Calu3 (cell line): ENCODE measurements at regions not wholly inside any gene's neighbourhood (a gene's known extent, or its start where the extent isn't known, plus 50 kb on each side); places are given as distances from the start of the nearest gene placed in this dataset.
"Not testable (repeated sequence)": the region's sequence is repeated elsewhere in the genome, so short reads cannot be mapped to it uniquely, and the experiment has no call there.

Experiments used
- BruUV-seq: library from RNA; stranded (reverse); fragments of 400-500 nt; replicated peaks from 2 replicates; lab custom pipeline; 2021; lab: Mats Ljungman, UMichigan
- CTCF ChIA-PET: fragments of 300-600 bp; sonication (Branson Sonifier 250); formaldehyde crosslinking; loops from one replicate; lab custom pipeline; 2022; ENCODE audit warnings: antibody characterized with exemption; lab: Charles Lee
- DNase-seq: peaks from one replicate; pipeline ENCODE4 v3.0.0; 2022
- H3K27ac Mint-ChIP-seq: one replicate; pipeline ENCODE4 v1.8.0; 2022; ENCODE audit warnings: mixed read lengths; ENCODE audit not compliant: unreplicated experiment
- H3K27me3 Mint-ChIP-seq: one replicate; pipeline ENCODE4 v1.8.0; 2022; ENCODE audit warnings: mixed read lengths; ENCODE audit not compliant: unreplicated experiment
- H3K36me3 Mint-ChIP-seq: one replicate; pipeline ENCODE4 v1.8.0; 2022; ENCODE audit warnings: mild to moderate bottlenecking, moderate library complexity, mixed read lengths; ENCODE audit not compliant: insufficient read depth, unreplicated experiment
- H3K4me1 Mint-ChIP-seq: one replicate; pipeline ENCODE4 v1.8.0; 2022; ENCODE audit warnings: mild to moderate bottlenecking, low read depth, mixed read lengths; ENCODE audit not compliant: unreplicated experiment
- H3K4me3 Mint-ChIP-seq: one replicate; pipeline ENCODE4 v1.8.0; 2022; ENCODE audit warnings: mild to moderate bottlenecking, low read depth, moderate library complexity, mixed read lengths; ENCODE audit not compliant: unreplicated experiment
- H3K9me3 Mint-ChIP-seq: one replicate; pipeline ENCODE4 v1.8.0; 2022; ENCODE audit warnings: low read depth, mixed read lengths; ENCODE audit not compliant: unreplicated experiment
- intact Hi-C: fragments of 100-400 bp; cut with micrococcal nuclease; formaldehyde crosslinking; loops from one replicate; pipeline ENCODE4 v1.10.0; 2022; ENCODE audit not compliant: unreplicated experiment
- TF ChIP-seq, protein P1 (sequence below): fragments of 200-600 bp; IDR thresholded peaks from one replicate; pipeline ENCODE4 v1.8.0; 2022; ENCODE audit warnings: antibody characterized with exemption; ENCODE audit not compliant: unreplicated experiment

DNA sequence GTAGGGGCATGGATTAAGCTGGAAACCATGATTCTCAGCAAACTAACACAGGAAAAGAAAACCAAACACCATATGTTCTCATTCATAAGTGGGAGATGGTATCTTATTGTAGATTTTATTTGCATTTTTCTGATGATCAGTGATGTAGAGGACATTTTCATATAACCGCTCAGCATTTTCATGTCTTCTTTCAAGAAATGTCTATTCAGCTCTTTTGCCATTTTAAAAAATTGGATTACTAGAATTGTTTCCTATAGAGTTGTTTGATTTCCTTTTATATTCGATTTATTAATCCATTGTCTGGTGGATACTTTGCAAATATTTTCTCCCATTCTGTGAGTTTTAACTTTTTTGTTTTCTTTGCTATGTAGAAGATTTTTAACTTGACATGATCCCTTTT lies 682.2 kb upstream of the BCHE start:
- H3K36me3 Mint-ChIP-seq: no peaks in the 10 kb centered on the region
- H3K4me3 Mint-ChIP-seq: no peak overlapping the region
- H3K27ac Mint-ChIP-seq: no peak overlapping the region
- TF ChIP-seq, protein P1, sequence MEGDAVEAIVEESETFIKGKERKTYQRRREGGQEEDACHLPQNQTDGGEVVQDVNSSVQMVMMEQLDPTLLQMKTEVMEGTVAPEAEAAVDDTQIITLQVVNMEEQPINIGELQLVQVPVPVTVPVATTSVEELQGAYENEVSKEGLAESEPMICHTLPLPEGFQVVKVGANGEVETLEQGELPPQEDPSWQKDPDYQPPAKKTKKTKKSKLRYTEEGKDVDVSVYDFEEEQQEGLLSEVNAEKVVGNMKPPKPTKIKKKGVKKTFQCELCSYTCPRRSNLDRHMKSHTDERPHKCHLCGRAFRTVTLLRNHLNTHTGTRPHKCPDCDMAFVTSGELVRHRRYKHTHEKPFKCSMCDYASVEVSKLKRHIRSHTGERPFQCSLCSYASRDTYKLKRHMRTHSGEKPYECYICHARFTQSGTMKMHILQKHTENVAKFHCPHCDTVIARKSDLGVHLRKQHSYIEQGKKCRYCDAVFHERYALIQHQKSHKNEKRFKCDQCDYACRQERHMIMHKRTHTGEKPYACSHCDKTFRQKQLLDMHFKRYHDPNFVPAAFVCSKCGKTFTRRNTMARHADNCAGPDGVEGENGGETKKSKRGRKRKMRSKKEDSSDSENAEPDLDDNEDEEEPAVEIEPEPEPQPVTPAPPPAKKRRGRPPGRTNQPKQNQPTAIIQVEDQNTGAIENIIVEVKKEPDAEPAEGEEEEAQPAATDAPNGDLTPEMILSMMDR: no peak
- DNase-seq: no peak
- H3K9me3 Mint-ChIP-seq: peaks cover 3% of the 10 kb centered on the region
- H3K27me3 Mint-ChIP-seq: no peaks in the 10 kb centered on the region
- BruUV-seq: no TSS peak
- H3K4me1 Mint-ChIP-seq: no peaks in the 10 kb centered on the region
- intact Hi-C loops: no loop called here
- CTCF ChIA-PET: no interaction called here

DNA sequence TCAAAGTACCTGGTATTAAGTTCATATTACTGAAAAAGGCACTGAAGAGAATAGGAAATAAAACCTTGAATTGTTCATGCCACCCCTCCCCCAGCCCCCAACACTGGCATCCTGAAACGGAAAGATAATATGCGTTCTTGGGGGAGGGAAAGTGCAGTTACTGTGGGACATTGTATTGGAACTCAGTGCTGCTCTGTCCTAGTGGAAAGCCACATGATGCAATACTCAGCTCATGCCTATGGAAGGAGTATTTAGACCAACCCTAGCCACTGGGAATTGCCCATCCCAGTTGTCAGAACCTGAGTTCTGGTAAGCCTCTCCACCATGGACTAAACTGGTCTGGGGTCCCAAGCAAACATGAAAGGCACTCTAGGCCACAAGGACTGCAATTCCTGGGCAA lies 680.8 kb upstream of the BCHE start:
- H3K4me3 Mint-ChIP-seq: no peak overlapping the region
- H3K27ac Mint-ChIP-seq: no peak overlapping the region
- TF ChIP-seq, protein P1: no peak
- CTCF ChIA-PET: no interaction called here
- H3K27me3 Mint-ChIP-seq: no peaks in the 10 kb centered on the region
- BruUV-seq: no TSS peak
- H3K9me3 Mint-ChIP-seq: peaks cover 7% of the 10 kb centered on the region
- H3K4me1 Mint-ChIP-seq: no peaks in the 10 kb centered on the region
- DNase-seq: no peak
- H3K36me3 Mint-ChIP-seq: no peaks in the 10 kb centered on the region
- intact Hi-C loops: no loop called here

- Mint-ChIP-seq H3K4me3 (no peak overlapping the region), H3K4me1 (no peaks in the 10 kb centered on the region), H3K27ac (no peak overlapping the region), H3K27me3 (no peaks in the 10 kb centered on the region), H3K9me3 (peaks cover 14% of the 10 kb centered on the region), H3K36me3 (no peaks in the 10 kb centered on the region)
- no peak for DNase-seq
- BruUV-seq: no TSS peak
- CTCF ChIA-PET: no interaction called here
- TF ChIP-seq, protein P1: no peak
- intact Hi-C loops: no loop called here
These were observed 673.2 kb upstream of the BCHE start for GRCh38 chr3:166510382-166510781.

GRCh38 chr3:166500420-166500819 lies 663.2 kb upstream of the BCHE start:
- BruUV-seq, H3K4me1 Mint-ChIP-seq, CTCF ChIA-PET, intact Hi-C loops, DNase-seq, H3K27ac Mint-ChIP-seq, H3K36me3 Mint-ChIP-seq, H3K27me3 Mint-ChIP-seq, H3K4me3 Mint-ChIP-seq: not testable (repeated sequence)
- H3K9me3 Mint-ChIP-seq: peaks cover 20% of the 10 kb centered on the region

DNA sequence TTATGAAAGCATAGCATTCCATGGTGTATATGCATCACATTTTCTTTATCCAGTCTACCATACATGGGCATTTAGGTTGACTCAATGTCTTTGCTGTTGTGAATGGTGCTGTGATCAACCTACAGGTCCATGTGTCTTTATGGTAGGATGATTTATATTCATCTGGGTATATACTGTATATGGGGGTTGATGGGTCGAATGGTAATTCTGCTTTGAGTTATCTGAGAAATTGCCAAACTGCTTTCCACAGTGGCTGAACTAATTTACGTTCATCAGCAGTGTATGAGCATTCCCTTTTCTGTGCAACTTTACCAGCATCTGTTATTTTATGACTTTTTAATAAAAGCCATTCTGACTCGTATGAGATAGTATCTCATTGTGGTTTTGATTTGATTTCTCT lies 662.4 kb upstream of the BCHE start:
- no TSS peak for BruUV-seq

More for the DNA sequence above, 662.4 kb upstream of the BCHE start:
- TF ChIP-seq, protein P1: no peak
- Mint-ChIP-seq H3K27ac (no peak overlapping the region), H3K4me3 (no peak overlapping the region), H3K36me3 (no peaks in the 10 kb centered on the region), H3K4me1 (no peaks in the 10 kb centered on the region), H3K9me3 (peaks cover 16% of the 10 kb centered on the region), H3K27me3 (no peaks in the 10 kb centered on the region)
- no peak for DNase-seq
- intact Hi-C loops: no loop called here
- CTCF ChIA-PET: no interaction called here
